Loucy (cell line): ENCODE measurements at regions not wholly inside any gene's neighbourhood (a gene's known extent, or its start where the extent isn't known, plus 50 kb on each side); places are given as distances from the start of the nearest gene placed in this dataset.

Experiments
- CTCF ChIP-seq: fragments of 200-600 bp; sonication (generic); conservative IDR thresholded peaks from 2 replicates; pipeline ENCODE4 v1.5.1; 2014; ENCODE audit warnings: mild to moderate bottlenecking, antibody characterized with exemption, low read length
- EZH2phosphoT487 ChIP-seq: fragments of 200-600 bp; IDR thresholded peaks from 2 replicates; pipeline ENCODE4 v1.6.1; 2018; ENCODE audit warnings: antibody characterized with exemption, mild to moderate bottlenecking, moderate library complexity, borderline replicate concordance

GRCh38 chr9:1384816-1385215 is 334.7 kb downstream of the DMRT2 start:
- TF ChIP-seq CTCF (no peak), EZH2phosphoT487 (no peak)
